OCI-M1 (cell line): ENCODE measurements at regions not wholly inside any gene's neighbourhood (a gene's known extent, or its start where the extent isn't known, plus 50 kb on each side); places are given as distances from the start of the nearest gene placed in this dataset.

Experiments used
- DNase-seq: peaks from one replicate; lab custom pipeline; 2025; lab: John Stamatoyannopoulos, UW

DNA sequence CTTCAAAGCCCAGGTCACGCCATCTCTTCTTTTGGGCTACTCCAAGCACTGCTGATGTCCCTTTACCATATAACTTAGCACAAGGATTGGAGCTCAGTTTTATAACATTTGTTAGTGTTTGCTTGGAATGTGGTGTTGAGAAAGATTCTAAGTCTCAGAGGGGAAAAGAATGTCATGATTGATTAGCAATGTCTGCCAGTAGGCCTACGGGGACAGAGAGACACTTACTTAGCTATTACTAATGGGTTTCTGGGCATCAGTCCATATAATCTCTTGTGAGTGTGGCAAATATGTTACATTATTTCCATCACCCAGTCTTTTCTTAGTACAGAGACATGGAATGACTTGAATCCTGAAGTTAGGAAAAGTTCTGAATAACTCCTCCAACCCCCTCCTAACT lies 75.4 kb upstream of the FSHB start:
- DNase-seq: no peak

DNA sequence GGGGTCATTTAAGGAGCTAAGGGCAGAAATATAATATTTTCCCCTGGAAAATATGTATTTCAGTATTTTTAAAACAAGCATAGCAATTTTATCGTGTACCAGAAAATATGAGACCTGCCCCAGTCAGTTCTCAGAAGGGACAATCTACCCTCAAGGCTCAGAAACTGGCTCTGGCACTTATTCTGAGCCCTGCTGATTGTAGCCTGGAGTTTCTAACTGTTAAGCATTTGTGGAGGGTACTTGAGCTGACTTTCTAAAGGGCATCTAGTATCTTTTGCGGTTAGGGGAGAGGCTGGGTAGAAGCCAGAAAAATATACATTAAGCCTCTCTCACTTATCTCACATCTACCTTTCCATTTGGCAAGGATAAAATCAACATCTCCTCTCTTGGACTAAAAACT lies 71.3 kb upstream of the FSHB start:
- DNase-seq: no peak

DNA sequence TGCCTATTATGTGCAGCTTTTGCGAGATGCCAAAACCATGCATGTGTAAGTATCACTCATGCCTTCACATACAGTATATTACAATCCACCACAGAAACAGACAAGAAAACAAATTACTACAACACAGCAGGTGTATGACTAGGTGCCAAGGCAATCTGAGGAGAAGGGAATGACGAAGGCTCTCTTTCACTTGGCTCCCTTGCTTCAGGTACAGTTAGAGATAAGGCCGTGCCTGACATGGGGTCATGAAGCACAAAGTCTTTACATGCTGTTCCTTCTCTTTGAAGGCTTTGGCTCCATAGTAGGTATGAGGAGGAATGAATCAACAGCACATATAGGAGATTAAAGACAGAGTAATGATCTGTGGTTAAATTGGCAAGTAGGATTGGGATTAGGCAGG lies 65.2 kb upstream of the FSHB start:
- no peak for DNase-seq

DNA sequence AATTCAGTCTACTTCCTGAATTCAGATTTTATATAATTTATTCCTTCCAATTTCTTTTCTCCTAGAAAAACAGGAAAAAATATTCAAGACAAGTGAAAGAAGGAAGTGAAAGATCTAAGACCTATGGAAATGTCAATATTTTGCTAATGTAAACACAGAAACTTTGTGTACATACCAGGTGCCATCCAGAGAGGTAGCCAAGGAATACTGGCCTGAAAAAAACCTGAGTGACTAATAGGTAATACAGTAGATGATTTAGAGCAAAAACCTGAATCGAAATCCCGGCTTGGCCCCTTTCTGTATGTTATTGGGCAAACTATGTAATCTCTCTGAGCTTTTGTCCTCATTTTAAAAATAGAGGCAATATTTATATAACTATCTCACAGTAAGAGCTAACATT lies 59.2 kb upstream of the FSHB start:
- DNase-seq: no peak

DNA sequence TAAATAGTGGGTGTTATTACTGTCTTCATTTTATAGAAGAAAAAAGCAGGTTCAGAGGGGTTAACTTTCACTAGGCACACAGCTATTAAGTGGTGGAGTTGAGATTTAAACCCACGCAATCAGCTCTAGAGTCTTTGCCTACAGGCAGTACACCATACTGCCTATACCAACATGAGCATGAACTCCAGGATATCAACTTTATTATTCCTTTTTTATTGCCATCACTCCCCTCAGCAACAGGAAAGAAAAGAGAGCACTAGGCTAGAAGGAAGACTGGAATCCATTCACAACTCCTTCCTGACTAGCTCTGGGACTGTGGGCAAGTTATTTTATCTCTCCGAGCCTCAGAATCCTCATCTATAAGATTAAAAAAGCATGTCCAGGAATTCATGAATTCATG lies 58.7 kb upstream of the FSHB start:
- DNase-seq: no peak

DNA sequence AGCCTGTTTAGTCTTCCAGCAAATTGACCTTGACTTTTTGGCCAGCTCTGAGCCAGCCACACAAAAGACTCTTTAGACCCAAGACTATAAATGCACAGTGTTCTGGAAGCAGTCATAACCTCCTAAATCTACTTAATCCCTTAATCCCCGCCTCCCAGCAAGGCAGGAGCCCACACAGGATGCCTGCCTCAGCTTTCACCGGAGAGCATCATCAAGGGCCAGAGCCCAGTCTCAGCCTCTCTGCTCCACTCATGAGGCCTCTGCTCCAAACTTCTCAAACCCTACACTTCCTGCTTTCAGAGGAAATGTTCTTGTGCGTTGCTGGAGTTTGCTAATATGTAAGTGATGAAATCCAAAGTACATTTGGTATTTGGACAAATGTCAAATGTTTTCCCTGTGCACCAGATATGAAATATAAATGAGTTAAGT lies 57.9 kb upstream of the FSHB start:
- DNase-seq: no peak

DNA sequence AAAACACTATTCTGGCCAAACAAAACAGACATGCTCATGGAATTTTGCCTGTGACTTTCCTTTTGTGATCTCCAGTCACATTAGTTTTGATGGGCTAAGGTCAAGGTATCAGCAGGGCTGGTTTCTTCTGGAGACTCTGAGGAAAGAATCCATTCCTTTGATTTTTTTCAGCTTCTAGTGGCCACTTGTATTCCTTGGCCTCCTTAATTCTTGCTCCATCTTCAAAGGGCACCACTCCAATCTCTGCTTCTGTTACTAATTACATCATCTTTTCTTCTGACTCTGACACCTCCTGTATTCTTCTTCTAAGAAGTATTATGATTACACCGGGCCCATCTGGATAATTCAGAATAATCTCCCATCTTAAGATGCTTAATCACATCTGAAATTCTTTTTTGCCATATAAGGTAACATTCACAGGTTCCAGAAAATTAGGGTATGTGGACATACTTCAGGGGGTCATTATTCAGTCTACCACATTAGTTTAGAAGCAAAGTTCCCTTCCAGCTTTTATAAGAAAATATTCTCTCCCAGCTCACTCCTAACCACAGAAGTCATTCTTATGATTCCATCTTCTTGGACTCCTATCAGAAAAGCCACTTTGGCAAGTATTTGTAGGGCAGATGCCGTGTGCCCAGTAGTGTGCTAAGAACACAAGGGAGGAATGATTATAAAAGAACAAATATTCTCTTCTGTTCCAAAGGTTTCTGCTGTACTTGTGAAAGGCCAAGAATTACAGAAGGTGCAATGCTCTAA lies 56.4 kb upstream of the FSHB start:
- no peak for DNase-seq
